Endothelial cell of umbilical vein (primary cell): ENCODE measurements at regions not wholly inside any gene's neighbourhood (a gene's known extent, or its start where the extent isn't known, plus 50 kb on each side); places are given as distances from the start of the nearest gene placed in this dataset.

ENCODE experiments used
- BruUV-seq: library from RNA; stranded (reverse); fragments of 400-500 nt; replicated peaks from 2 replicates; lab custom pipeline; 2021; lab: Mats Ljungman, UMichigan
- CTCF ChIA-PET: fragments of 300-600, 350-600 bp; sonication (Branson Sonifier 250); formaldehyde crosslinking; loops from one replicate; lab custom pipeline; 2021; ENCODE audit warnings: antibody characterized with exemption, inconsistent platforms; lab: Charles Lee
- POLR2A ChIA-PET: fragments of 300-600, 350-600 bp; sonication (Branson Sonifier 250); formaldehyde crosslinking; loops from one replicate; lab custom pipeline; 2021; ENCODE audit warnings: antibody characterized with exemption, inconsistent platforms; lab: Charles Lee
- DNase-seq: peaks from one replicate; pipeline ENCODE4 v3.0.0-alpha.2; 2011; ENCODE audit warnings: low read depth, low spot score
- FAIRE-seq: peaks from 2 replicates; lab custom pipeline; 2011; peaks lifted over from hg19 to GRCh38; lab: Jason Lieb, UNC
- H2AFZ ChIP-seq: 2 replicates; pipeline ENCODE4 v1.6.0; 2012; ENCODE audit warnings: low read depth, low read length, control low read depth, inconsistent platforms
- H3K27ac ChIP-seq: 2 replicates; pipeline ENCODE4 v1.5.1; 2011; ENCODE audit warnings: low read depth, mild to moderate bottlenecking, control low read depth, low read length, moderate library complexity; ENCODE audit not compliant: insufficient read depth
- H3K27me3 ChIP-seq, 2 experiments: 2 replicates each; pipeline versions ENCODE4 v1.6.0 to v1.6.1; 2011; ENCODE audit warnings: low read length in 2 of 2, mixed read lengths in 1 of 2; ENCODE audit not compliant: control insufficient read depth in 2 of 2, insufficient read depth in 2 of 2
- H3K36me3 ChIP-seq, 2 experiments: 2 replicates in 1 of 2; 3 replicates in 1 of 2; pipeline ENCODE4 v1.5.1; 2011; ENCODE audit warnings: low read length in 2 of 2, mild to moderate bottlenecking in 1 of 2, moderate library complexity in 1 of 2; ENCODE audit not compliant: control insufficient read depth in 2 of 2, insufficient read depth in 2 of 2; ENCODE audit errors: extremely low read depth in 1 of 2
- H3K4me1 ChIP-seq: 3 replicates; pipeline ENCODE4 v1.5.1; 2011; ENCODE audit warnings: mild to moderate bottlenecking, low read length; ENCODE audit not compliant: control insufficient read depth, insufficient read depth; ENCODE audit errors: extremely low read depth
- H3K4me2 ChIP-seq: 2 replicates; pipeline ENCODE4 v1.6.1; 2011; ENCODE audit warnings: low read length, control low read depth, mixed read lengths; ENCODE audit not compliant: insufficient read depth
- H3K4me3 ChIP-seq, 3 experiments: fragments of 200-600 bp in 1 of 3; sonication (generic), shearing (Covaris generic) in 1 of 3; replicated peaks in 1 of 3; 2 replicates each; pipeline ENCODE4 v1.5.1; 2011 to 2016; ENCODE audit warnings: control low read depth in 3 of 3, low read length in 3 of 3, mild to moderate bottlenecking in 2 of 3, inconsistent platforms in 1 of 3, low read depth in 1 of 3, moderate library complexity in 1 of 3; ENCODE audit not compliant: insufficient read depth in 1 of 3
- H3K79me2 ChIP-seq: 2 replicates; pipeline ENCODE4 v1.6.0; 2012; ENCODE audit warnings: low read length, inconsistent platforms; ENCODE audit not compliant: control insufficient read depth, insufficient read depth
- H3K9ac ChIP-seq: replicated peaks from 2 replicates; pipeline ENCODE3; 2011; ENCODE audit warnings: low read length, control low read depth; ENCODE audit not compliant: insufficient read depth; ENCODE audit errors: extremely low read depth
- H3K9me1 ChIP-seq: replicated peaks from 3 replicates; pipeline ENCODE4 v1.6.0; 2011; ENCODE audit warnings: mild to moderate bottlenecking, low read length; ENCODE audit not compliant: control insufficient read depth, insufficient read depth; ENCODE audit errors: extremely low read depth
- H3K9me3 ChIP-seq: replicated peaks from 2 replicates; pipeline ENCODE4 v1.5.1; 2012; ENCODE audit warnings: low read length, inconsistent platforms; ENCODE audit not compliant: control insufficient read depth, insufficient read depth
- H4K20me1 ChIP-seq: replicated peaks from 2 replicates; pipeline ENCODE3; 2011; ENCODE audit warnings: mild to moderate bottlenecking, low read length; ENCODE audit not compliant: control insufficient read depth, insufficient read depth; ENCODE audit errors: extremely low read depth
- CTCF ChIP-seq, 2 donors: IDR thresholded peaks; 1 replicate in 1 of 2; 2 replicates in 1 of 2; pipeline ENCODE4 v1.5.1; 2011; ENCODE audit warnings: low read length in 2 of 2, mild to moderate bottlenecking in 2 of 2, moderate library complexity in 2 of 2, control low read depth in 1 of 2, inconsistent platforms in 1 of 2, low read depth in 1 of 2; ENCODE audit not compliant: insufficient read depth in 1 of 2; ENCODE audit errors: extremely low read depth in 1 of 2
- EZH2 ChIP-seq: IDR thresholded peaks from 2 replicates; pipeline ENCODE4 v1.6.1; 2012; ENCODE audit warnings: borderline replicate concordance, low read depth, mild to moderate bottlenecking, moderate library complexity, low read length, inconsistent platforms; ENCODE audit not compliant: severe bottlenecking
- FOS ChIP-seq: IDR thresholded peaks from 2 replicates; pipeline ENCODE4 v1.6.1; 2011; ENCODE audit warnings: mild to moderate bottlenecking, low read length, moderate library complexity, borderline replicate concordance; ENCODE audit not compliant: insufficient read depth
- JUN ChIP-seq: IDR thresholded peaks from 2 replicates; pipeline ENCODE4 v1.6.1; 2011; ENCODE audit warnings: borderline replicate concordance, low read depth; ENCODE audit not compliant: insufficient read length, insufficient read depth
- MAX ChIP-seq: IDR thresholded peaks from 2 replicates; pipeline ENCODE4 v1.6.1; 2011; ENCODE audit not compliant: insufficient read depth, insufficient read length
- MYC ChIP-seq: IDR thresholded peaks from one replicate; pipeline ENCODE4 v1.6.1; 2011; ENCODE audit warnings: mild to moderate bottlenecking, low read depth, low read length
- POLR2A ChIP-seq: IDR thresholded peaks from 2 replicates; pipeline ENCODE4 v1.6.1; 2012; ENCODE audit warnings: low read depth, mild to moderate bottlenecking, control low read depth, low read length
- POLR2AphosphoS5 ChIP-seq: IDR thresholded peaks from 2 replicates; pipeline ENCODE4 v1.6.1; 2012; ENCODE audit warnings: low read depth, mild to moderate bottlenecking, control low read depth, low read length, moderate library complexity; ENCODE audit not compliant: insufficient read depth
- dilution Hi-C: fragments of 300-500 bp; cut with MboI; formaldehyde crosslinking; loops from one replicate; pipeline ENCODE4 v1.15.0; 2019; ENCODE audit warnings: low sequenced_read_pairs; ENCODE audit not compliant: extremely low pct_ligation_motif_present
- intact Hi-C: fragments of 100-400 bp; cut with micrococcal nuclease; formaldehyde crosslinking; loops from one replicate; pipeline ENCODE4 v1.10.0; 2022

GRCh38 chr4:147009875-147010274 lies 64.2 kb upstream of the TTC29 start:
- POLR2A ChIA-PET = no interaction called here
- intact Hi-C loops = no loop called here

More at GRCh38 chr4:147009875-147010274, 64.2 kb upstream of the TTC29 start:
- no peaks in the 10 kb centered on the region for H4K20me1 ChIP-seq
- no TSS peak for BruUV-seq
- H3K27me3 ChIP-seq = peaks cover 4 to 5% of the 10 kb centered on the region in 2 experiments
- FAIRE-seq = no peak
- H3K9me1 ChIP-seq = no peaks in the 10 kb centered on the region
- CTCF ChIA-PET = interaction anchor here (2.4 to 3.7 kb wide), 2 partner anchors 9 to 88 kb away, joined by 15 read pairs; no protein-coding TSS in a partner anchor
- no peaks in the 10 kb centered on the region for H3K79me2 ChIP-seq
- dilution Hi-C loops = no loop called here
- TF ChIP-seq JUN (no peak), POLR2AphosphoS5 (no peak), MYC (no peak), FOS (no peak), EZH2 (no peak), POLR2A (no peak), CTCF (IDR thresholded peaks at IDR 0.05; ENCODE audit: extremely low read depth in 1 of 2, insufficient read depth in 1 of 2, low read depth in 1 of 2, low read length in 2 of 2) (no peak), MAX (no peak)
- no peak overlapping the region for H2AFZ ChIP-seq
- no peak overlapping the region for H3K9ac ChIP-seq
- no peaks in the 10 kb centered on the region for H3K9me3 ChIP-seq
- H3K27ac ChIP-seq = no peak overlapping the region
- no peak for DNase-seq
- H3K4me2 ChIP-seq = no peak overlapping the region
- no peaks in the 10 kb centered on the region for H3K4me1 ChIP-seq
- H3K36me3 ChIP-seq = no peaks in the 10 kb centered on the region
- no peak overlapping the region for H3K4me3 ChIP-seq
